Lung (tissue), 11 donors: ENCODE measurements at regions not wholly inside any gene's neighbourhood (a gene's known extent, or its start where the extent isn't known, plus 50 kb on each side); places are given as distances from the start of the nearest gene placed in this dataset.
"Not testable (repeated sequence)": the region's sequence is repeated elsewhere in the genome, so short reads cannot be mapped to it uniquely, and the experiment has no call there.

ENCODE experiments used
- ATAC-seq: fragments of 200-7000 bp; cut with Tn5 transposase; one replicate; pipeline ENCODE4 v1.9.1; 2020; ENCODE audit warnings: moderate number of reproducible peaks; ENCODE audit not compliant: insufficient read depth, low FRiP score
- DNase-seq, 3 donors: peaks; one replicate each; pipeline ENCODE4 v3.0.0-alpha.2; 2013 to 2017
- H3K27ac ChIP-seq, 2 donors: one replicate each; pipeline ENCODE4 v1.5.1; 2013; ENCODE audit warnings: mild to moderate bottlenecking in 2 of 2, moderate library complexity in 2 of 2, control low read depth in 1 of 2, inconsistent platforms in 1 of 2, low read depth in 1 of 2, low read length in 1 of 2
- H3K27me3 ChIP-seq, 3 donors: one replicate each; pipeline ENCODE4 v1.5.1; 2013; ENCODE audit warnings: low read length in 2 of 3; ENCODE audit not compliant: control insufficient read depth in 3 of 3, insufficient read depth in 3 of 3
- H3K36me3 ChIP-seq, 4 donors: one replicate each; pipeline ENCODE4 v1.5.1; 2013; ENCODE audit warnings: low read length in 4 of 4, mild to moderate bottlenecking in 1 of 4, moderate library complexity in 1 of 4; ENCODE audit not compliant: control insufficient read depth in 4 of 4, insufficient read depth in 4 of 4
- H3K4me1 ChIP-seq, 5 donors: one replicate each; pipeline ENCODE4 v1.5.1; 2013; ENCODE audit warnings: low read length in 5 of 5, mild to moderate bottlenecking in 2 of 5, moderate library complexity in 1 of 5; ENCODE audit not compliant: control insufficient read depth in 5 of 5, insufficient read depth in 5 of 5
- H3K4me3 ChIP-seq: one replicate; pipeline ENCODE4 v1.5.1; 2013; ENCODE audit warnings: mild to moderate bottlenecking, control low read depth, moderate library complexity
- H3K9ac ChIP-seq, 2 donors: one replicate each; pipeline ENCODE4 v1.5.1; 2013; ENCODE audit warnings: low read length in 2 of 2, control low read depth in 1 of 2; ENCODE audit not compliant: insufficient read depth in 1 of 2
- H3K9me3 ChIP-seq, 4 donors: one replicate each; pipeline ENCODE4 v1.5.1; 2013; ENCODE audit warnings: low read length in 3 of 4, mild to moderate bottlenecking in 1 of 4, moderate library complexity in 1 of 4; ENCODE audit not compliant: control insufficient read depth in 4 of 4, insufficient read depth in 3 of 4
- CTCF ChIP-seq: IDR thresholded peaks from 2 replicates; pipeline ENCODE4 v1.5.1; 2012; ENCODE audit warnings: mild to moderate bottlenecking; ENCODE audit errors: control extremely low read depth, extremely low read depth
- WGBS, 2 donors: extraction: QIAGEN DNeasy Blood & Tissue Kit; methylation state at CpG; one replicate each; pipeline ENCODE4 v1.1.7; 2013; 5-methylcytosine and 5-hydroxymethylcytosine counted together
- donor health status: control.
- donor health status: control.
- donor health status: Bipolar disorder and iron deficiency.
- donor health status: healthy.
- donor health status: DM: yes; HTN: yes; CAD: no.

GRCh38 chr5:2352101-2352861 is 399.2 kb downstream of the IRX2 start:
- Histone ChIP-seq H3K36me3 (no peaks in the 10 kb centered on the region), H3K27me3 (no peaks in the 10 kb centered on the region), H3K9ac (no peak overlapping the region), H3K9me3 (peaks cover 0 to 2% (median under 1%) of the 10 kb centered on the region in 4 donors), H3K27ac (no peak overlapping the region), H3K4me1 (no peaks in the 10 kb centered on the region), H3K4me3 (no peak overlapping the region)
- no peak for DNase-seq
- 85 to 87% methylated on average over 12 of the region's 12 CpGs for WGBS, 2 donors
- peak; percentile 19 for ATAC-seq
- no peak for TF ChIP-seq CTCF

GRCh38 chr5:2349768-2350167 is 401.7 kb downstream of the IRX2 start:
- H3K4me1 ChIP-seq, H3K27ac ChIP-seq, H3K36me3 ChIP-seq, DNase-seq, H3K27me3 ChIP-seq, H3K9ac ChIP-seq, H3K4me3 ChIP-seq, ATAC-seq: not testable (repeated sequence)
- WGBS, 2 donors: 100% methylated on average over 1 of the region's 1 CpG
- peaks cover 0 to 12% (median 0%) of the 10 kb centered on the region in 4 donors for H3K9me3 ChIP-seq

- Histone ChIP-seq H3K36me3 (no peaks in the 10 kb centered on the region), H3K9ac (no peak overlapping the region), H3K27ac (no peak overlapping the region), H3K4me3 (no peak overlapping the region), H3K4me1 (peaks cover 0 to 20% (median 0%) of the 10 kb centered on the region in 5 donors), H3K9me3 (no peaks in the 10 kb centered on the region), H3K27me3 (peaks cover 0 to 4% (median 0%) of the 10 kb centered on the region in 3 donors)
- WGBS, 2 donors: 77 to 86% methylated on average over 20 of the region's 20 CpGs
- no peak for TF ChIP-seq CTCF
- ATAC-seq (no peak), DNase-seq (no peak)
Observed at GRCh38 chr5:2338686-2339085, 412.8 kb downstream of the IRX2 start.

- H3K36me3 ChIP-seq: no peaks in the 10 kb centered on the region
- TF ChIP-seq CTCF: no peak
- peaks cover 0 to 34% (median 15%) of the 10 kb centered on the region in 5 donors for H3K4me1 ChIP-seq
- WGBS, 2 donors: 80 to 90% methylated on average over 13 of the region's 13 CpGs
- no peak for ATAC-seq
- no peaks in the 10 kb centered on the region for H3K9me3 ChIP-seq
- no peak overlapping the region for H3K9ac ChIP-seq
- no peak overlapping the region for H3K4me3 ChIP-seq
- no peak for DNase-seq
- no peak overlapping the region for H3K27ac ChIP-seq
- H3K27me3 ChIP-seq: peaks cover 0 to 4% (median 0%) of the 10 kb centered on the region in 3 donors
Observed at GRCh38 chr5:2335733-2336515, 415.6 kb downstream of the IRX2 start.
